ENCODE measurements at regions not wholly inside any gene's neighbourhood (a gene's known extent, or its start where the extent isn't known, plus 50 kb on each side); places are given as distances from the start of the nearest gene placed in this dataset.

GRCh38 chr1:228546541-228547463 is 59.6 kb downstream of the RNF187 start:
- Mint-ChIP-seq H3K36me3 (ENCODE audit: low read depth) (peaks cover 3% of the 10 kb centered on the region; the same call in 1 of the 3 replicates), H3K4me1 (no peaks in the 10 kb centered on the region), H3K27me3 (ENCODE audit: insufficient read depth, low read depth, poor library complexity) (peaks cover 99% of the 10 kb centered on the region), H3K4me3 (no peak overlapping the region), H3K9me3 (peaks cover 82% of the 10 kb centered on the region), H3K27ac (no peak overlapping the region)
- Histone ChIP-seq H3K4me2 (no peak overlapping the region), H3K27ac (ENCODE audit: low read depth) (no peak overlapping the region), H2AFZ (no peak overlapping the region), H3K4me3 (no peak overlapping the region), H3F3A (replicated peaks; ENCODE audit: low read depth) (no peaks in the 10 kb centered on the region), H3K9me2 (ENCODE audit: insufficient read depth) (no peaks in the 10 kb centered on the region), H3K36me3 (ENCODE audit: insufficient read depth) (no peaks in the 10 kb centered on the region), H3K27me3 (ENCODE audit: insufficient read depth) (peaks cover 100% of the 10 kb centered on the region), H4K20me1 (replicated peaks; ENCODE audit: insufficient read depth) (no peaks in the 10 kb centered on the region; the same call in 1 of the 2 replicates), H3K79me2 (replicated peaks; ENCODE audit: insufficient read depth) (no peaks in the 10 kb centered on the region), H3K4me1 (ENCODE audit: insufficient read depth) (no peaks in the 10 kb centered on the region)
- TF ChIP-seq EZH2 (IDR thresholded peaks at IDR 0.05; ENCODE audit: low read depth, unreplicated experiment), result no peak
- no peak for TF ChIP-seq REST (IDR thresholded peaks at IDR 0.05; ENCODE audit: unreplicated experiment)
- no peak for TF ChIP-seq ZNF331 (CRISPR knock-in tag; IDR thresholded peaks at IDR 0.05; ENCODE audit: low read depth)
- TF ChIP-seq ZNF462 (CRISPR knock-in tag; IDR thresholded peaks at IDR 0.05), result no peak
- no peak for TF ChIP-seq ETS1 (IDR thresholded peaks at IDR 0.05)
- no peak for TF ChIP-seq STAT1 (IDR thresholded peaks at IDR 0.05; ENCODE audit: unreplicated experiment)
- no peak for TF ChIP-seq NANOG (IDR thresholded peaks at IDR 0.05; ENCODE audit: borderline replicate concordance)
- TF ChIP-seq POLR2AphosphoS5 (IDR thresholded peaks at IDR 0.05; ENCODE audit: low read depth), result no peak
- no peak for TF ChIP-seq CTCF (conservative IDR thresholded peaks at IDR 0.05; ENCODE audit: low read depth in 2 of 2)
- no peak for TF ChIP-seq ZNF114 (CRISPR knock-in tag; IDR thresholded peaks at IDR 0.05)
- TF ChIP-seq CREB1 (CRISPR knock-in tag; IDR thresholded peaks at IDR 0.05; ENCODE audit: low read depth), result no peak
- TF ChIP-seq EZH2phosphoT487 (IDR thresholded peaks at IDR 0.05; ENCODE audit: unreplicated experiment), result no peak
- no peak for TF ChIP-seq JUNB (IDR thresholded peaks at IDR 0.05; ENCODE audit: unreplicated experiment)
- DNase-seq (ENCODE audit: low spot score) (no peak), ATAC-seq (no peak)

Data from GM23338 (cell line).